KMS-11 (cell line): ENCODE measurements at regions not wholly inside any gene's neighbourhood (a gene's known extent, or its start where the extent isn't known, plus 50 kb on each side); places are given as distances from the start of the nearest gene placed in this dataset.

ENCODE experiments used
- H2AFZ ChIP-seq: fragments of 200-600 bp; sonication (generic); 2 replicates; pipeline ENCODE4 v1.6.1; 2016; ENCODE audit warnings: antibody characterized with exemption, mixed run types, low read depth
- H3K27ac ChIP-seq: fragments of 200-600 bp; sonication (generic); 2 replicates; pipeline ENCODE4 v1.6.1; 2016; ENCODE audit warnings: mild to moderate bottlenecking, mixed run types
- H3K27me3 ChIP-seq: fragments of 200-600 bp; sonication (generic); 2 replicates; pipeline ENCODE4 v1.6.1; 2017; ENCODE audit warnings: mild to moderate bottlenecking, low read depth, mixed run types, moderate library complexity; ENCODE audit not compliant: insufficient read depth
- H3K36me3 ChIP-seq: fragments of 200-600 bp; sonication (generic); 2 replicates; pipeline ENCODE4 v1.6.1; 2017; ENCODE audit warnings: mild to moderate bottlenecking, mixed run types; ENCODE audit not compliant: insufficient read depth
- H3K4me1 ChIP-seq: fragments of 200-600 bp; sonication (generic); 2 replicates; pipeline ENCODE4 v1.6.1; 2016; ENCODE audit warnings: mild to moderate bottlenecking, low read depth, mixed run types; ENCODE audit not compliant: poor library complexity, severe bottlenecking
- H3K4me2 ChIP-seq: fragments of 200-600 bp; sonication (generic); 2 replicates; pipeline ENCODE4 v1.7.0; 2016; ENCODE audit warnings: mild to moderate bottlenecking, mixed run types
- H3K4me3 ChIP-seq: fragments of 200-600 bp; sonication (generic); IDR thresholded peaks from 2 replicates; pipeline ENCODE4 v1.6.1; 2017; ENCODE audit warnings: low read depth, low read length, mixed read lengths; ENCODE audit not compliant: insufficient read depth
- H3K79me2 ChIP-seq: fragments of 200-600 bp; sonication (generic); 2 replicates; pipeline ENCODE4 v1.6.1; 2016; ENCODE audit warnings: low read depth, mixed run types; ENCODE audit not compliant: insufficient read depth
- H3K9ac ChIP-seq: fragments of 200-600 bp; sonication (generic); 2 replicates; pipeline ENCODE4 v1.6.1; 2016; ENCODE audit warnings: mild to moderate bottlenecking, mixed run types
- H4K20me1 ChIP-seq: fragments of 200-600 bp; sonication (generic); 2 replicates; pipeline ENCODE4 v1.6.1; 2016; ENCODE audit warnings: mild to moderate bottlenecking, mixed run types; ENCODE audit not compliant: insufficient read depth
- TF ChIP-seq, protein P1 (sequence below): fragments of 200-600 bp; sonication (generic); conservative IDR thresholded peaks from 2 replicates; pipeline ENCODE4 v1.6.1; 2017; ENCODE audit warnings: low read depth, mild to moderate bottlenecking, antibody characterized with exemption, low read length, moderate library complexity, mixed read lengths

DNA sequence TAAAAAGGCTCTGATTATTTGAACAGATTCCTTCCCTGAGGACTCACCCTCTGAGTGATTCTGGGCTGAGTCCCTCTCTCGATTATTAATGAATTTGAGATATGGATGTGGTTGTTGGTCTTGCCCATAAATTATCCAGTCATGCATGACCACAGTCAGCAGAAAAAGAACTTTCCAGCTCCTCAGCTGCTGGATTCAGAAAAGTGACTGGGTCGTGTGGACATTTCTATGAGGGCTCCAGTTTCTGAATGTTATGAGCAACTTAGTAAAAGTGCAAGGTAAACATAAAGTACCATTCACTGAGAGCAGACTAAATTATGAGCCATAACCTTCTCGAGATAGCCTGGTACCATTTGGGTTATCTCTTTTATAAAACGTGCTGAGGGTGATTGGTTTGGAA, 100.1 kb upstream of the CLDN10 start:
- H3K36me3 ChIP-seq, result no peaks in the 10 kb centered on the region
- no peak overlapping the region for H3K4me2 ChIP-seq
- TF ChIP-seq, protein P1, sequence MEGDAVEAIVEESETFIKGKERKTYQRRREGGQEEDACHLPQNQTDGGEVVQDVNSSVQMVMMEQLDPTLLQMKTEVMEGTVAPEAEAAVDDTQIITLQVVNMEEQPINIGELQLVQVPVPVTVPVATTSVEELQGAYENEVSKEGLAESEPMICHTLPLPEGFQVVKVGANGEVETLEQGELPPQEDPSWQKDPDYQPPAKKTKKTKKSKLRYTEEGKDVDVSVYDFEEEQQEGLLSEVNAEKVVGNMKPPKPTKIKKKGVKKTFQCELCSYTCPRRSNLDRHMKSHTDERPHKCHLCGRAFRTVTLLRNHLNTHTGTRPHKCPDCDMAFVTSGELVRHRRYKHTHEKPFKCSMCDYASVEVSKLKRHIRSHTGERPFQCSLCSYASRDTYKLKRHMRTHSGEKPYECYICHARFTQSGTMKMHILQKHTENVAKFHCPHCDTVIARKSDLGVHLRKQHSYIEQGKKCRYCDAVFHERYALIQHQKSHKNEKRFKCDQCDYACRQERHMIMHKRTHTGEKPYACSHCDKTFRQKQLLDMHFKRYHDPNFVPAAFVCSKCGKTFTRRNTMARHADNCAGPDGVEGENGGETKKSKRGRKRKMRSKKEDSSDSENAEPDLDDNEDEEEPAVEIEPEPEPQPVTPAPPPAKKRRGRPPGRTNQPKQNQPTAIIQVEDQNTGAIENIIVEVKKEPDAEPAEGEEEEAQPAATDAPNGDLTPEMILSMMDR, result no peak

DNA sequence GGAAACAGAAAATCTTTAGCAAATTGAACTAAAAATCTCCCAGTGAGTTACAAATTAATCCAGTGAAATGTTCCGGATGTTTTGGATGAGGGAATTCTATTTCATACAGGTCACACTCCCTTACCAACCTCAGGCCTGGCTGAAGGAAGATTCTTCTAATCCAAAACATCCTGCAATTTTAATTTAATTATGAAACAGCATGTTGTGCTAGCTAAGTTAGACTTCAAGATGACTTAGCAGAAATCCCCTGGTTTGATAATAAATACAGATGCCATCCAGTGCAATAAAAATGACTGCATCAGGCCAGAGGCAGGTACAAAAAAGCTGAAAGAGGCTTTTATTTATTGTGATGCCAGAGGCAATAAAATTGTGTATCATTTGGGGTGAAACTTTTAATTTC, 96.7 kb upstream of the CLDN10 start:
- peak overlapping the region; percentile 82; the same call in 1 of the 2 replicates for H3K4me2 ChIP-seq
- H3K9ac ChIP-seq, result no peak overlapping the region; the same call in 1 of the 2 replicates
- H4K20me1 ChIP-seq, result no peaks in the 10 kb centered on the region
- H3K79me2 ChIP-seq, result no peaks in the 10 kb centered on the region
- no peak overlapping the region for H3K4me3 ChIP-seq
- H2AFZ ChIP-seq, result no peak overlapping the region; the same call in 1 of the 2 replicates
- no peak overlapping the region; the same call in 1 of the 2 replicates for H3K27ac ChIP-seq
- peaks cover 45% of the 10 kb centered on the region for H3K4me1 ChIP-seq
- no peaks in the 10 kb centered on the region for H3K27me3 ChIP-seq
- no peaks in the 10 kb centered on the region for H3K36me3 ChIP-seq
- TF ChIP-seq, protein P1, result no peak

More for the DNA sequence above, 100.1 kb upstream of the CLDN10 start:
- Histone ChIP-seq H3K4me1 (peaks cover 32% of the 10 kb centered on the region), H3K4me3 (no peak overlapping the region), H3K9ac (no peak overlapping the region), H3K27me3 (no peaks in the 10 kb centered on the region), H2AFZ (no peak overlapping the region), H3K79me2 (no peaks in the 10 kb centered on the region), H4K20me1 (no peaks in the 10 kb centered on the region), H3K27ac (no peak overlapping the region)

DNA sequence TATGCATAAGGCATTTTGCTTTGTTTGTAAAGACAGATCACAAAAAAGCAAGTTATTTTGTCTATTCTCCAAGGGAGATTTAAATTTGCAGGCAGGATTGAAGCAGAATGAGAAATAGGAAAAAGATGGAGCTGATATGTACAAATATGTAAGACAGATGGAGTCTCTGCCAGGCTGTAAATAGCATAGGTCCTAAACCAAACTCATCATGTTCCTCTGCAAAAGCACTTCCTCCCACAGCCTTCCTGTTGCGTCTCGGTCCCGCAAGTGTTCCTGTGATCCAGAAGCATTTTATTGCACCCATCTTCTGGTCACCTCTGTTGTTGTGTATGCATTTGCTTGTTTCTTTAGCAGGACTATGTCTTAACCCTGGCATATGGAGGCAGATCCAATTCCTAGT, 95.7 kb upstream of the CLDN10 start:
- Histone ChIP-seq H4K20me1 (no peaks in the 10 kb centered on the region), H3K27ac (peak overlapping the region; percentile 67), H3K27me3 (no peaks in the 10 kb centered on the region), H3K4me2 (peak overlapping the region; percentile 82), H3K79me2 (no peaks in the 10 kb centered on the region), H2AFZ (peak overlapping the region; percentile 16; the same call in 1 of the 2 replicates), H3K4me3 (no peak overlapping the region), H3K36me3 (no peaks in the 10 kb centered on the region), H3K9ac (peak overlapping the region; percentile 27; the same call in 1 of the 2 replicates), H3K4me1 (peaks cover 45% of the 10 kb centered on the region)
- TF ChIP-seq, protein P1, result no peak

DNA sequence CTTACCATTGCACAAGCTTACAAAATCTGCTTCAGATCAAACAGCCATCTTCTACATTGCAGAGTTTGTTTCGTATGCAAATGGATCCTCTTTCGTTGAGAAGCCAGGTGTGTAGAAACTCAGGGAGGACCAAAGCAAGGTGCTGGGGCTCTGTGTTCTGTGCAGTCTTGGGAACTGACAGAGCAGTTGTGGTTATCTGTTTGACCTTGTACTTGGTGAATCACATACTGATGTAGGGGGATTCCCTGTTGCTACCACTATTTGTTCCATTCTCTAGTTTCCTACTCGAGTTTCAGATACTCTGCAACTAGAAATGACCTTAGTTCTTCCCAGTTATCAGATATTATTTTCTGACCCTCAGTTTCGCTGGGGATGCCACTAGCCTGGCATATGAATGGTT, 95.2 kb upstream of the CLDN10 start:
- Histone ChIP-seq H3K27ac (peak overlapping the region; percentile 67), H4K20me1 (no peaks in the 10 kb centered on the region), H2AFZ (peak overlapping the region; percentile 16; the same call in 1 of the 2 replicates), H3K4me3 (no peak overlapping the region), H3K9ac (peak overlapping the region; percentile 27; the same call in 1 of the 2 replicates), H3K4me2 (peak overlapping the region; percentile 82), H3K79me2 (no peaks in the 10 kb centered on the region), H3K36me3 (no peaks in the 10 kb centered on the region), H3K4me1 (peaks cover 44% of the 10 kb centered on the region), H3K27me3 (no peaks in the 10 kb centered on the region)
- TF ChIP-seq, protein P1, result no peak
